Right atrium auricular region (tissue), 2 donors: ENCODE measurements at regions not wholly inside any gene's neighbourhood (a gene's known extent, or its start where the extent isn't known, plus 50 kb on each side); places are given as distances from the start of the nearest gene placed in this dataset.

Experiments used
- DNase-seq: peaks from one replicate; pipeline ENCODE4 v3.0.0-alpha.2; 2019; ENCODE audit warnings: low spot score
- H3K27ac ChIP-seq, 2 donors: fragments of 200-600 bp; sonication (generic); 1 replicate in 1 of 2; 2 replicates in 1 of 2; pipeline ENCODE4 v1.5.1; 2016 to 2019
- H3K27me3 ChIP-seq, 2 donors: fragments of 200-600 bp; sonication (generic); one replicate each; pipeline versions ENCODE4 v1.5.1 to v1.6.0; 2017 to 2019
- H3K36me3 ChIP-seq: fragments of 200-600 bp; sonication (generic); one replicate; pipeline ENCODE4 v1.5.1; 2016
- H3K4me1 ChIP-seq, 2 donors: fragments of 200-600 bp; sonication (generic); one replicate each; pipeline versions ENCODE4 v1.5.1 to v1.6.0; 2017 to 2019
- H3K4me3 ChIP-seq, 2 donors: fragments of 200-600 bp; sonication (generic); 1 replicate in 1 of 2; 2 replicates in 1 of 2; pipeline ENCODE4 v1.5.1; 2017 to 2019; ENCODE audit warnings: mild to moderate bottlenecking in 1 of 2, moderate library complexity in 1 of 2
- H3K9me3 ChIP-seq, 2 donors: fragments of 200-600 bp; sonication (generic); one replicate each; pipeline ENCODE4 v1.5.1; 2019
- TF ChIP-seq, protein P1 (sequence below), 2 donors: fragments of 200-600 bp; sonication (generic); IDR thresholded peaks; one replicate each; pipeline ENCODE4 v1.5.1; 2019; ENCODE audit warnings: antibody characterized with exemption in 2 of 2

DNA sequence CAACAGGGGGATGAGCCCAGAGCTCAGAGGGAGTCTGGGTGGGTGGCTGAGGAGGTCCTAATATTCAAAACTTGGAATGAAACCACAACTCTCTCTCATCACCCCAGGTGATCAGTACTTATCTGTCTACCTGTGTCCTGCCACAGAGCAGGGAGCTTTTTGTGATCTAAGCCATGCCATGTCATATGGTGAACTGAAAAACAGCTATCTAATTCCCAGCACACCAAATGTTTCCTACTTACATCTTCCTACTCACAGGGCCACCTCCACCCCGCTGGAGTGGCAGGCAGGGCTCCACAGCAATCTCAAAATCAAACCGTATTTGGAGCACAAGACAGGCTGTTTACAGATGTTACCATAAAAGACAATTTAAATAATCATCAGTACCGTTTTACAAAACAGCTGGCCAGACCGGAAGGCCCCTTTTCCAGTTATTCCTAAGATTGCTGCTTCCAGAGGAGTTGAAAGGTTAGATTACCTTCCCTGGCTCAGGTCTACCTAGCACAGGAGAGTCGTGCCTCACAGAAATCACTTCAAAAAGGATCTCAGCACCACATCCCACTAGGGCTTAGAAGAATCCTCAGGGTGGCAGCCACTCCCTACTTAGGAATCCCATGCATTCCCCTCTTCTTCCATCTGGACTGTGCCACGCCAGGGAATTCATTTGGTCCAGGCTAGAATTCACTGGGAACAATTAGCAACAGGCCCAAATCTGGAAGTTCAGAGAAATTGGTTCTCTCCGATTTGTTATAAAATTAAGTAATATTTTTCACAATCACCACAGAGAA lies 226.6 kb upstream of the IL12A start:
- TF ChIP-seq, protein P1, sequence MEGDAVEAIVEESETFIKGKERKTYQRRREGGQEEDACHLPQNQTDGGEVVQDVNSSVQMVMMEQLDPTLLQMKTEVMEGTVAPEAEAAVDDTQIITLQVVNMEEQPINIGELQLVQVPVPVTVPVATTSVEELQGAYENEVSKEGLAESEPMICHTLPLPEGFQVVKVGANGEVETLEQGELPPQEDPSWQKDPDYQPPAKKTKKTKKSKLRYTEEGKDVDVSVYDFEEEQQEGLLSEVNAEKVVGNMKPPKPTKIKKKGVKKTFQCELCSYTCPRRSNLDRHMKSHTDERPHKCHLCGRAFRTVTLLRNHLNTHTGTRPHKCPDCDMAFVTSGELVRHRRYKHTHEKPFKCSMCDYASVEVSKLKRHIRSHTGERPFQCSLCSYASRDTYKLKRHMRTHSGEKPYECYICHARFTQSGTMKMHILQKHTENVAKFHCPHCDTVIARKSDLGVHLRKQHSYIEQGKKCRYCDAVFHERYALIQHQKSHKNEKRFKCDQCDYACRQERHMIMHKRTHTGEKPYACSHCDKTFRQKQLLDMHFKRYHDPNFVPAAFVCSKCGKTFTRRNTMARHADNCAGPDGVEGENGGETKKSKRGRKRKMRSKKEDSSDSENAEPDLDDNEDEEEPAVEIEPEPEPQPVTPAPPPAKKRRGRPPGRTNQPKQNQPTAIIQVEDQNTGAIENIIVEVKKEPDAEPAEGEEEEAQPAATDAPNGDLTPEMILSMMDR (IDR thresholded peaks at IDR 0.05): no peak
- DNase-seq: no peak
- Histone ChIP-seq H3K4me3 (no peak overlapping the region), H3K27ac (peak overlapping the region; percentile 97 to 98), H3K36me3 (no peaks in the 10 kb centered on the region), H3K27me3 (no peaks in the 10 kb centered on the region), H3K9me3 (no peaks in the 10 kb centered on the region), H3K4me1 (peaks cover 0 to 46% of the 10 kb centered on the region in 2 donors)

- H3K27me3 ChIP-seq: no peaks in the 10 kb centered on the region
- no peaks in the 10 kb centered on the region for H3K9me3 ChIP-seq
- TF ChIP-seq, protein P1 (IDR thresholded peaks at IDR 0.05): no peak
- H3K4me1 ChIP-seq: peaks cover 0 to 56% of the 10 kb centered on the region in 2 donors
- DNase-seq: peak; percentile 82
- H3K27ac ChIP-seq: peak overlapping the region; percentile 97 to 98
- H3K36me3 ChIP-seq: no peaks in the 10 kb centered on the region
- peak overlapping the region; percentile 79 to 80 for H3K4me3 ChIP-seq
These were observed 225.5 kb upstream of the IL12A start for GRCh38 chr3:159763011-159763601.

- Histone ChIP-seq H3K27ac (peak overlapping the region; percentile 97 to 98), H3K27me3 (no peaks in the 10 kb centered on the region), H3K9me3 (no peaks in the 10 kb centered on the region), H3K4me1 (peaks cover 0 to 64% of the 10 kb centered on the region in 2 donors), H3K4me3 (peak overlapping the region; percentile 79 to 80), H3K36me3 (no peaks in the 10 kb centered on the region)
- TF ChIP-seq, protein P1 (IDR thresholded peaks at IDR 0.05): peak in 1 of 2 donors; percentile 48
- peak; percentile 67 for DNase-seq
These were observed 224.8 kb upstream of the IL12A start for GRCh38 chr3:159763602-159764489.

DNA sequence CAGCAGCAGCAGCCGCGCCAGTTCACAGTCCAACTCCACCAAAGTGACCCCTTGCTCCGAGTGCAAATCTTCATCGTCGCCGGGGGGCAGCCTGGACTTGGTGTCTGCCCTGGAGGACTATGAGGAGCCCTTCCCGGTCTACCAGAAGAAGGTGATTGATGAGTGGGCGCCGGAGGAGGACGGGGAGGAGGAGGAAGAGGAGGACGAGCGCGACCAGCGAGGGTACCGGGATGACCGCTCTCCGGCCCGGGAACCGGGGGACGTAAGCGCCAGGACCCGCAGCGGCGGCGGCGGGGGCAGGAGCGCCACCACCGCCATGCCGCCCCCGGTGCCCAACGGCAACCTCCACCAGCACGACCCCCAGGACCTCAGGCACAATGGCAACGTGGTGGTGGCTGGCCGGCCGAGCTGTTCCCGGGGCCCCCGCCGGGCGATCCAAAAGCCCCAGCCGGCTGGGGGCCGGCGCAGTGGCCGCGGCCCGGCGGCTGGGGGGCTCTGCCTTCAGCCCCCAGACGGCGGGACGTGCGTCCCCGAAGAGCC lies 224.1 kb upstream of the IL12A start:
- H3K4me3 ChIP-seq: peak overlapping the region; percentile 79 to 80
- H3K36me3 ChIP-seq: no peaks in the 10 kb centered on the region
- no peak for DNase-seq
- TF ChIP-seq, protein P1 (IDR thresholded peaks at IDR 0.05): no peak
- H3K9me3 ChIP-seq: no peaks in the 10 kb centered on the region
- no peaks in the 10 kb centered on the region for H3K27me3 ChIP-seq
- H3K27ac ChIP-seq: peak overlapping the region; percentile 97 to 98
- peaks cover 0 to 65% of the 10 kb centered on the region in 2 donors for H3K4me1 ChIP-seq

GRCh38 chr3:159765030-159765859 lies 223.4 kb upstream of the IL12A start:
- Histone ChIP-seq H3K27ac (peak overlapping the region; percentile 97 to 98), H3K27me3 (no peaks in the 10 kb centered on the region), H3K4me3 (peak overlapping the region; percentile 79 to 80), H3K9me3 (no peaks in the 10 kb centered on the region), H3K4me1 (peaks cover 0 to 61% of the 10 kb centered on the region in 2 donors), H3K36me3 (no peaks in the 10 kb centered on the region)
- DNase-seq: peak; percentile 93
- TF ChIP-seq, protein P1 (IDR thresholded peaks at IDR 0.05): no peak
